Activated CD4-positive, CD25-positive, alpha-beta regulatory T cell (primary cell): ENCODE measurements at regions not wholly inside any gene's neighbourhood (a gene's known extent, or its start where the extent isn't known, plus 50 kb on each side); places are given as distances from the start of the nearest gene placed in this dataset.

Source experiments
- DNase-seq, 4 experiments: peaks; one replicate each; lab custom pipeline; 2025; lab: John Stamatoyannopoulos, UW

- no peak for DNase-seq
Measured at GRCh38 chr13:79267560-79267959, 138.5 kb downstream of the RBM26 start.

- no peak for DNase-seq
Measured at GRCh38 chr13:79258489-79258888, 147.6 kb downstream of the RBM26 start.

- DNase-seq: no peak
Measured at GRCh38 chr13:79246578-79246949, 159.5 kb downstream of the RBM26 start.

- no peak for DNase-seq
Measured at GRCh38 chr13:79245937-79246577, 160.0 kb downstream of the RBM26 start.

GRCh38 chr13:79241697-79242096 is 164.4 kb downstream of the RBM26 start:
- DNase-seq: no peak

- no peak for DNase-seq
Measured at GRCh38 chr13:79237981-79238380, 168.1 kb downstream of the RBM26 start.

- no peak for DNase-seq
Measured at GRCh38 chr13:79231887-79232286, 174.2 kb downstream of the RBM26 start.

GRCh38 chr13:79229761-79230160 is 176.3 kb downstream of the RBM26 start:
- DNase-seq: no peak

- DNase-seq: no peak
Measured at GRCh38 chr13:79228972-79229371, 177.1 kb downstream of the RBM26 start.

- DNase-seq: no peak
Measured at GRCh38 chr13:79227418-79227817, 178.6 kb downstream of the RBM26 start.

GRCh38 chr13:79226938-79227337 is 179.1 kb downstream of the RBM26 start:
- DNase-seq: no peak

GRCh38 chr13:79226250-79226649 is 179.8 kb downstream of the RBM26 start:
- DNase-seq: no peak

GRCh38 chr13:79225487-79226232 is 180.4 kb downstream of the RBM26 start:
- no peak for DNase-seq

GRCh38 chr13:79222427-79223205 is 183.4 kb downstream of the RBM26 start:
- no peak for DNase-seq

- no peak for DNase-seq
Measured at GRCh38 chr13:79212064-79212619, 193.9 kb downstream of the RBM26 start.

- no peak for DNase-seq
Measured at GRCh38 chr13:79211377-79211776, 194.7 kb downstream of the RBM26 start.

GRCh38 chr13:79197933-79198332 is 208.1 kb downstream of the RBM26 start:
- DNase-seq: no peak

- DNase-seq: no peak
Measured at GRCh38 chr13:79196843-79197242, 209.2 kb downstream of the RBM26 start.

- DNase-seq: no peak
Measured at GRCh38 chr13:79196366-79196765, 209.7 kb downstream of the RBM26 start.

- no peak for DNase-seq
Measured at GRCh38 chr13:79194727-79195126, 211.3 kb downstream of the RBM26 start.

- DNase-seq: no peak
Measured at GRCh38 chr13:79194272-79194671, 211.8 kb downstream of the RBM26 start.

GRCh38 chr13:79191501-79191900 is 214.6 kb downstream of the RBM26 start:
- DNase-seq: no peak

GRCh38 chr13:79190932-79191331 is 215.1 kb downstream of the RBM26 start:
- DNase-seq: no peak
